ENCODE measurements at regions not wholly inside any gene's neighbourhood (a gene's known extent, or its start where the extent isn't known, plus 50 kb on each side); places are given as distances from the start of the nearest gene placed in this dataset.

- no peak for TF ChIP-seq CTCF (IDR thresholded peaks at IDR 0.05; ENCODE audit: low read depth, low read length)
- TF ChIP-seq POLR2A (IDR thresholded peaks at IDR 0.05; ENCODE audit: extremely low read depth, insufficient read length) = no peak
- no peak for TF ChIP-seq MAX (IDR thresholded peaks at IDR 0.05; ENCODE audit: low read depth, low read length)
- TF ChIP-seq MYC (IDR thresholded peaks at IDR 0.05; ENCODE audit: low read depth, low read length) = no peak
Observed at GRCh38 chr5:8840237-8840636, 705.6 kb downstream of the SEMA5A start.
